CD1c-positive myeloid dendritic cell (primary cell): ENCODE measurements at regions not wholly inside any gene's neighbourhood (a gene's known extent, or its start where the extent isn't known, plus 50 kb on each side); places are given as distances from the start of the nearest gene placed in this dataset.

Experiments used
- DNase-seq: peaks from one replicate; pipeline ENCODE4 v3.0.0-alpha.2; 2016; ENCODE audit errors: extremely low spot score

GRCh38 chr14:34134484-34134883, 183.6 kb upstream of the EGLN3 start:
- DNase-seq: no peak

DNA sequence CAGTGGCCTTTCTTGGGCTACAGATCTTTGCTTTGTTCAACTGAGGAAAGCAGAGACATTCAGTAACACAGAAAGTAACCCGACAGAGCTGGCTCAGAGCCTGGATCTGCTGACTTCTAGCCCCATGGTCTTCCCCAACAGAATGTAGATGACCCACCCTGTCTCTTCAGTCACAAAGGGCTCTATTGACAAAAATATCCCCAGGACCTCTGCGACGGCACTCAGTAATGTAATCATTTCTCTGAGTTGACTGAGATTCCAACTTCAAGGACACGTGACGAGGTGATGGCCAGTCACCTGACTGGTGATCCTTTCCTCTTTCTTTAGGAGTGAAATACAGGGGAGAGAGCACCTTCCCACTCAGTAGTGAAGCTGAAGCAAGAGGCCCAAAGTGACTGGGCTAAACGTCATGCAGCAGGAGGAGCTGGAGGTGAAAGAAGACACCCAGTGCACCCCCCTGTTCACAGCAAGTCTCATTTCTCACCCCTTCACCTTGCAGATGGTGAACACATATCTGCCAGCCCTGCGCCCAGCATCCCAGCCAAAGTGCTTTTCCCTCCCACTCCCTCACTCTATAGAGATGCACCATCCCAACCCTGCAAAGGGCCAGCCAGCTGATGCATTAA, 179.2 kb upstream of the EGLN3 start:
- no peak for DNase-seq

- no peak for DNase-seq
These were observed 177.8 kb upstream of the EGLN3 start for GRCh38 chr14:34128665-34129064.

- DNase-seq: no peak
These were observed 175.7 kb upstream of the EGLN3 start for GRCh38 chr14:34126586-34126985.

- no peak for DNase-seq
These were observed 173.7 kb upstream of the EGLN3 start for GRCh38 chr14:34124585-34124984.

DNA sequence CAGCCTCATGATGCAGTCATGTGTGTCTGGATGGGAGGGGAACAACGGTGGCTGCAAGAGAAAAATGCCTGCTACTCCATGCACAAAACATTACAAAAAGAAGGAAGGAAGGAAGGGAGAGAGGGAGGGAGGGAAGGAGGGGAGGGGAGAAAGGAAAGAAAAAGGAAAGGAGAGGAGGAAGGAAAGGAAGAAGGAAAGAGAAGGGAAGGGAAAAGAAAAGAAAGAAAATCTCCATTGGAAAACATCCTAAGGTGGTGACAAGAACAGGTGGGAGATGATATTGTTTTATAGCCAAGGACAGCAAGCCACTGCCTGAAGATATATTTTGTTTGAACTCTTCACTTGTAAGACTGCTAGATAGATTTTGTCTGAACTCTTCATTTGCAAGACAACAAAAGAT, 171.8 kb upstream of the EGLN3 start:
- no peak for DNase-seq

DNA sequence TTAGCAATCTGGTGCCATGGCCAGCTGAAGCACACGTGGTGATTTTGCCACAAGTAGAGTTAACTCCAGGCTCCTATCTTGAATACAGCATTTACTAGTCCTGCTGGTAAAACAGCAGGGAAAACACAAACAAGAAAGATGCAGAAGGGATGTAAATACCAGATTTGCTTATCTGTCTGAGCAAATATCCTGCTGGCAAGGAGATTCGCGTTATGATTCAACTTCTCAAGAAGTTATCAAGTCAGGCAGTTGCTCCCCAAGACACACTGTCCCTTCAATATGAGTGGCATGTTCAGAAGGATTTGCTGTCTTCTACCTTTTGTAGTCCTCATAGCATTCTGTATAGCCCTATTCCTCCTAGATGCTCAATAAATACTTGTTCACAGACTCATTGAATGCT, 171.2 kb upstream of the EGLN3 start:
- no peak for DNase-seq

- no peak for DNase-seq
These were observed 169.5 kb upstream of the EGLN3 start for GRCh38 chr14:34120185-34120977.

- no peak for DNase-seq
These were observed 168.4 kb upstream of the EGLN3 start for GRCh38 chr14:34119107-34119858.

GRCh38 chr14:34113991-34114390, 163.1 kb upstream of the EGLN3 start:
- no peak for DNase-seq

DNA sequence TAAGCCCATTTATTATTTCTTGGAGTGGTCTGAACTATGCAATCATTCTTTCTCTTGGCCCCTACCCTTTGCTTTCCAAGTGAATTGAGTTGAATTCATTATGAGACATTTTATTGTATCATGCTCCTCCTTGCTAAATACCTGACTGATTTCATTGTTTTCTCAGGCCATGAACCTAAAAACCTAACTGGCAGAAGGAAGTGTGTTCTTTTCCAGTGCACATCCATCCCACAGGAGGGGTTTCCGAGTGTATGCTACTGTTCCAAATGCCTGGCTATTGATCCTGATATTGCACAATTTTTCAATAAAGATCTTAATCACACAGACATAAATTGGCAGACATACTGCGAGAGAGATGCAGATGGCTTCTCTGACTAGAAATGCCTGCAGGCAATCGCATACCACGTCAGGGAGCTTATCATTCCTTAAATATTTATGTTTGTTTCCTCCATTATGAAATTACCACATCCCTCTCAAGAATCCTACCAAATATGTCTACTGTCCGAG, 162.2 kb upstream of the EGLN3 start:
- DNase-seq: no peak

DNA sequence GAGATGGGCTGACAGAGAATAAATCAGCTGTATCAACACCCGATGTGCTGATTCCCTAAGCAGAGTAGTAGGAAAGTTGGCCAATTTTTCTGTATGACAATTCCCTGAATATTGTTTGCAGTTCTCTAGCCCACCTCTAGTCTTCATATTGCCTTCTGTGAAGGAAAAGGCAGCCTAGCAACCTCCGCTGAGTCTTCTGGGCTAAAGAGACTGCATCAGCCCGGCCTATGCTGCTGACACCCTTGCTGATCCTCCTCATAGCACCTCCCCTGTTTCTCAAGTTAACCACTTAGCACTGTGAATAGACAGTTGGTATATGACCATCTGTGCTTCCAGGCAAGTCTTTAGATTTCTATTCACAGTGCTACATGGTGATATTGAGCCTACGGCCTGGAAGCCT, 161.1 kb upstream of the EGLN3 start:
- no peak for DNase-seq

- DNase-seq: no peak
These were observed 160.6 kb upstream of the EGLN3 start for GRCh38 chr14:34111505-34111904.

GRCh38 chr14:34110531-34110930, 159.7 kb upstream of the EGLN3 start:
- DNase-seq: no peak

GRCh38 chr14:34107441-34107840, 156.6 kb upstream of the EGLN3 start:
- DNase-seq: no peak

GRCh38 chr14:34106310-34106709, 155.4 kb upstream of the EGLN3 start:
- DNase-seq: no peak

- DNase-seq: no peak
These were observed 153.9 kb upstream of the EGLN3 start for GRCh38 chr14:34104489-34105397.

DNA sequence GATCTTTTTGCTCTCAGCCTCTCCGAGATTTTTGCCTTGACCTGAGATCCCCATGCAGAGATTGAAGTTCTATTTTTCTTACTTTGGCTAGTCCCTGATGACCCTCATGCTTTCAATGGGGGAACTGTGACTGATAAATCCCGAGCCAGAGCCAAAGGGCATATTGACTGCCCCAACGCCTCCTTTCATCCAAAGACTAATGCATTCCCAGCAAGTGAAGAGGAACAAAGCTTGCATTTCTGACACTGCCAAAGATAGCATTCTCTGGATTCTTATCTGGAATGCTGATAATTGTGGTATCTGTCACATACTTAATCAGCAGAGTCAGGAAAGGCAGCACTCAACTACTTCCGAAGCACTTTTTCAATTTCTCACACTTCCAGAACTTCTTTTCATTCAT, 152.3 kb upstream of the EGLN3 start:
- no peak for DNase-seq

GRCh38 chr14:34099635-34100034, 148.8 kb upstream of the EGLN3 start:
- no peak for DNase-seq

DNA sequence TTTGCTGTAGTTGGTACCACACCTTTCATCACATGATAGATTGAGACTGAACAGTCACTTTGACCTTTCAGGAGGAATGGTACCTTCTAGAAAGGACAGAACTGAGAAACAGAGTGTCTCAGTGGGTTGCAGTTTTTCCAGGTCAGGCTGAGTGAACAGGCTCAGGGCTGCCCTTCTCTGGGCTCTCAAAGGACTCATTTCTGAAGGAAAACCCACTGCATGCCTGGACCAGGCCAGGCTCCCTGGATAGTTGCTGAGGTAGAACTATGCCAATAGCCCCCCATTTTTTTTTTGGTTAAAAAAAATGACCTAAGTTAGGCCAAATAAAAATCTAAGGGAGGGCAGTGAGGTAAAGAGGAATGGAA, 148.1 kb upstream of the EGLN3 start:
- DNase-seq: no peak
